GM12878 (cell line): ENCODE measurements at regions not wholly inside any gene's neighbourhood (a gene's known extent, or its start where the extent isn't known, plus 50 kb on each side); places are given as distances from the start of the nearest gene placed in this dataset.

ENCODE experiments used
- ATAC-seq: fragments of 200-7000 bp; cut with Tn5 transposase; 3 replicates; pipeline ENCODE4 v1.9.1; 2020; ENCODE audit warnings: mild to moderate bottlenecking, moderate library complexity
- BruUV-seq: library from RNA; stranded (reverse); fragments of 400-500 nt; replicated peaks from 2 replicates; lab custom pipeline; 2021; lab: Mats Ljungman, UMichigan
- CTCF ChIA-PET: fragments of 300-600 bp; sonication (Branson Sonifier 250); formaldehyde crosslinking; extraction: SDS; loops from one replicate; lab custom pipeline; 2021; ENCODE audit warnings: inconsistent platforms; lab: Yijun Ruan, JAX
- POLR2A ChIA-PET: fragments of 350-600 bp; formaldehyde crosslinking; extraction: SDS; loops from one replicate; lab custom pipeline; 2021; ENCODE audit warnings: inconsistent platforms; lab: Charles Lee
- RAD21 ChIA-PET: fragments of 300-600 bp; sonication (Branson Sonifier 250); formaldehyde crosslinking; loops from one replicate; lab custom pipeline; 2023; ENCODE audit warnings: antibody characterized with exemption; ENCODE audit not compliant: unreplicated experiment; lab: Charles Lee
- SMC1A ChIA-PET: fragments of 300-600 bp; sonication (Branson Sonifier 250); formaldehyde crosslinking; loops from one replicate; lab custom pipeline; 2023; ENCODE audit not compliant: unreplicated experiment, uncharacterized antibody; lab: Charles Lee
- DNase-seq: peaks from one replicate; pipeline ENCODE4 v3.0.0-alpha.2; 2011; ENCODE audit warnings: low read depth, low spot score
- FAIRE-seq: peaks from 3 replicates; lab custom pipeline; 2011; peaks lifted over from hg19 to GRCh38; lab: Jason Lieb, UNC
- H2AFZ ChIP-seq: 2 replicates; pipeline ENCODE4 v1.6.0; 2011; ENCODE audit warnings: low read depth, low read length, control low read depth; ENCODE audit not compliant: control insufficient read depth
- H3K27ac ChIP-seq: 2 replicates; pipeline ENCODE4 v1.5.1; 2011; ENCODE audit warnings: control low read depth; ENCODE audit not compliant: control insufficient read depth, insufficient read depth
- H3K27me3 ChIP-seq, 2 experiments: replicated peaks in 1 of 2; 2 replicates each; pipeline versions ENCODE4 v1.6.0 to v1.6.1; 2011; ENCODE audit warnings: low read length in 1 of 2; ENCODE audit not compliant: control insufficient read depth in 2 of 2, insufficient read depth in 2 of 2
- H3K36me3 ChIP-seq, 2 experiments: 2 replicates each; pipeline ENCODE4 v1.5.1; 2011; ENCODE audit warnings: low read length in 1 of 2; ENCODE audit not compliant: control insufficient read depth in 2 of 2, insufficient read depth in 2 of 2
- H3K4me1 ChIP-seq: 2 replicates; pipeline ENCODE4 v1.6.1; 2011; ENCODE audit warnings: mild to moderate bottlenecking, low read length, moderate library complexity, mixed read lengths; ENCODE audit not compliant: control insufficient read depth, insufficient read depth
- H3K4me2 ChIP-seq: 2 replicates; pipeline ENCODE4 v1.6.0; 2011; ENCODE audit warnings: control low read depth; ENCODE audit not compliant: control insufficient read depth, insufficient read depth
- H3K4me3 ChIP-seq: fragments of 200-600 bp; sonication (generic); 2 replicates; pipeline ENCODE4 v1.5.1; 2016
- H3K79me2 ChIP-seq: 2 replicates; pipeline ENCODE4 v1.6.0; 2011; ENCODE audit warnings: low read length; ENCODE audit not compliant: control insufficient read depth, insufficient read depth
- H3K9ac ChIP-seq: 2 replicates; pipeline ENCODE4 v1.8.0; 2011; ENCODE audit warnings: low read length, control low read depth, mixed read lengths; ENCODE audit not compliant: control insufficient read depth, insufficient read depth
- H3K9me3 ChIP-seq: replicated peaks from 3 replicates; pipeline ENCODE4 v1.5.1; 2011; ENCODE audit warnings: mild to moderate bottlenecking, low read length; ENCODE audit not compliant: control insufficient read depth, insufficient read depth
- H4K20me1 ChIP-seq: 2 replicates; pipeline ENCODE4 v1.6.0; 2011; ENCODE audit not compliant: control insufficient read depth, insufficient read depth
- DPF2 ChIP-seq: fragments of 450-650 bp; IDR thresholded peaks from 2 replicates; pipeline ENCODE4 v1.6.1; 2017; ENCODE audit warnings: mild to moderate bottlenecking
- FOXK2 ChIP-seq: fragments of 450-650 bp; IDR thresholded peaks from 2 replicates; pipeline ENCODE4 v1.6.1; 2017; ENCODE audit warnings: mild to moderate bottlenecking, moderate library complexity
- MTA3 ChIP-seq: IDR thresholded peaks from 2 replicates; pipeline ENCODE4 v1.6.1; 2012; ENCODE audit warnings: low read length, inconsistent platforms, borderline replicate concordance
- PKNOX1 ChIP-seq: fragments of 450-650 bp; IDR thresholded peaks from 2 replicates; pipeline ENCODE4 v1.6.1; 2016; ENCODE audit warnings: mild to moderate bottlenecking
- SMARCA5 ChIP-seq: fragments of 450-650 bp; IDR thresholded peaks from 2 replicates; pipeline ENCODE4 v1.6.1; 2017; ENCODE audit warnings: mild to moderate bottlenecking
- SUZ12 ChIP-seq: fragments of 200-600 bp; sonication (generic); IDR thresholded peaks from one replicate; pipeline ENCODE4 v1.6.1; 2018; ENCODE audit warnings: antibody characterized with exemption, mild to moderate bottlenecking; ENCODE audit not compliant: unreplicated experiment
- TBL1XR1 ChIP-seq: IDR thresholded peaks from 2 replicates; pipeline ENCODE4 v1.6.1; 2012; ENCODE audit warnings: low read depth, low read length, improper control_type of control experiment
- ZSCAN29 ChIP-seq: fragments of 450-650 bp; IDR thresholded peaks from 2 replicates; pipeline ENCODE4 v1.6.1; 2017; ENCODE audit warnings: mild to moderate bottlenecking, moderate library complexity
- WGBS: methylation state at CpG from one replicate; pipeline ENCODE4 v1.1.6; 2016; ENCODE audit warnings: low lambda C conversion rate; ENCODE audit not compliant: insufficient replicate concordance, insufficient coverage; ENCODE audit errors: missing lambda C conversion rate; 5-methylcytosine and 5-hydroxymethylcytosine counted together
- in situ Hi-C: fragments of 300-500 bp; cut with MboI; formaldehyde crosslinking; loops from 9 replicates; pipeline ENCODE4 v1.14.3; 2018; ENCODE audit warnings: mixed read lengths
- intact Hi-C: fragments of 100-400 bp; cut with micrococcal nuclease; formaldehyde crosslinking; loops from one replicate; pipeline ENCODE4 v1.14.2; 2022; ENCODE audit not compliant: unreplicated experiment
- TF ChIP-seq, protein P1 (sequence below): IDR thresholded peaks from 2 replicates; pipeline ENCODE4 v1.6.1; 2011; ENCODE audit warnings: mild to moderate bottlenecking, low read depth, low read length, moderate library complexity; ENCODE audit not compliant: insufficient replicate concordance
- TF ChIP-seq, protein P2 (sequence below): IDR thresholded peaks from 2 replicates; pipeline ENCODE4 v1.6.1; 2012; ENCODE audit warnings: improper control_type of control experiment, low read depth, low read length; ENCODE audit not compliant: insufficient replicate concordance
- TF ChIP-seq, protein P3 (sequence below): fragments of 450-650 bp; IDR thresholded peaks from 2 replicates; pipeline ENCODE4 v1.6.1; 2016; ENCODE audit warnings: mild to moderate bottlenecking, moderate library complexity, borderline replicate concordance
- TF ChIP-seq, protein P4 (sequence below): IDR thresholded peaks from 2 replicates; pipeline ENCODE4 v1.6.1; 2011; ENCODE audit warnings: low read depth, low read length, improper control_type of control experiment, borderline replicate concordance

GRCh38 chr22:19652316-19652715, 62.0 kb upstream of the SEPTIN5 start:
- RAD21 ChIA-PET: no interaction called here
- WGBS: 0% methylated on average over 5 of the region's 6 CpGs

More at GRCh38 chr22:19652316-19652715, 62.0 kb upstream of the SEPTIN5 start:
- Histone ChIP-seq H3K36me3 (no peaks in the 10 kb centered on the region), H3K9me3 (peaks cover 4% of the 10 kb centered on the region; the same call in 2 of the 3 replicates), H3K4me2 (no peak overlapping the region), H3K4me1 (no peaks in the 10 kb centered on the region), H3K27me3 (no peaks in the 10 kb centered on the region), H3K9ac (no peak overlapping the region), H3K27ac (no peak overlapping the region), H2AFZ (no peak overlapping the region), H3K79me2 (no peaks in the 10 kb centered on the region), H3K4me3 (no peak overlapping the region), H4K20me1 (no peaks in the 10 kb centered on the region)
- TF ChIP-seq PKNOX1: no peak
- TF ChIP-seq, protein P1, sequence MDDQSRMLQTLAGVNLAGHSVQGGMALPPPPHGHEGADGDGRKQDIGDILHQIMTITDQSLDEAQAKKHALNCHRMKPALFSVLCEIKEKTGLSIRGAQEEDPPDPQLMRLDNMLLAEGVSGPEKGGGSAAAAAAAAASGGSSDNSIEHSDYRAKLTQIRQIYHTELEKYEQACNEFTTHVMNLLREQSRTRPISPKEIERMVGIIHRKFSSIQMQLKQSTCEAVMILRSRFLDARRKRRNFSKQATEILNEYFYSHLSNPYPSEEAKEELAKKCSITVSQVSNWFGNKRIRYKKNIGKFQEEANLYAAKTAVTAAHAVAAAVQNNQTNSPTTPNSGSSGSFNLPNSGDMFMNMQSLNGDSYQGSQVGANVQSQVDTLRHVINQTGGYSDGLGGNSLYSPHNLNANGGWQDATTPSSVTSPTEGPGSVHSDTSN: no peak
- TF ChIP-seq ZSCAN29: no peak
- TF ChIP-seq, protein P2, sequence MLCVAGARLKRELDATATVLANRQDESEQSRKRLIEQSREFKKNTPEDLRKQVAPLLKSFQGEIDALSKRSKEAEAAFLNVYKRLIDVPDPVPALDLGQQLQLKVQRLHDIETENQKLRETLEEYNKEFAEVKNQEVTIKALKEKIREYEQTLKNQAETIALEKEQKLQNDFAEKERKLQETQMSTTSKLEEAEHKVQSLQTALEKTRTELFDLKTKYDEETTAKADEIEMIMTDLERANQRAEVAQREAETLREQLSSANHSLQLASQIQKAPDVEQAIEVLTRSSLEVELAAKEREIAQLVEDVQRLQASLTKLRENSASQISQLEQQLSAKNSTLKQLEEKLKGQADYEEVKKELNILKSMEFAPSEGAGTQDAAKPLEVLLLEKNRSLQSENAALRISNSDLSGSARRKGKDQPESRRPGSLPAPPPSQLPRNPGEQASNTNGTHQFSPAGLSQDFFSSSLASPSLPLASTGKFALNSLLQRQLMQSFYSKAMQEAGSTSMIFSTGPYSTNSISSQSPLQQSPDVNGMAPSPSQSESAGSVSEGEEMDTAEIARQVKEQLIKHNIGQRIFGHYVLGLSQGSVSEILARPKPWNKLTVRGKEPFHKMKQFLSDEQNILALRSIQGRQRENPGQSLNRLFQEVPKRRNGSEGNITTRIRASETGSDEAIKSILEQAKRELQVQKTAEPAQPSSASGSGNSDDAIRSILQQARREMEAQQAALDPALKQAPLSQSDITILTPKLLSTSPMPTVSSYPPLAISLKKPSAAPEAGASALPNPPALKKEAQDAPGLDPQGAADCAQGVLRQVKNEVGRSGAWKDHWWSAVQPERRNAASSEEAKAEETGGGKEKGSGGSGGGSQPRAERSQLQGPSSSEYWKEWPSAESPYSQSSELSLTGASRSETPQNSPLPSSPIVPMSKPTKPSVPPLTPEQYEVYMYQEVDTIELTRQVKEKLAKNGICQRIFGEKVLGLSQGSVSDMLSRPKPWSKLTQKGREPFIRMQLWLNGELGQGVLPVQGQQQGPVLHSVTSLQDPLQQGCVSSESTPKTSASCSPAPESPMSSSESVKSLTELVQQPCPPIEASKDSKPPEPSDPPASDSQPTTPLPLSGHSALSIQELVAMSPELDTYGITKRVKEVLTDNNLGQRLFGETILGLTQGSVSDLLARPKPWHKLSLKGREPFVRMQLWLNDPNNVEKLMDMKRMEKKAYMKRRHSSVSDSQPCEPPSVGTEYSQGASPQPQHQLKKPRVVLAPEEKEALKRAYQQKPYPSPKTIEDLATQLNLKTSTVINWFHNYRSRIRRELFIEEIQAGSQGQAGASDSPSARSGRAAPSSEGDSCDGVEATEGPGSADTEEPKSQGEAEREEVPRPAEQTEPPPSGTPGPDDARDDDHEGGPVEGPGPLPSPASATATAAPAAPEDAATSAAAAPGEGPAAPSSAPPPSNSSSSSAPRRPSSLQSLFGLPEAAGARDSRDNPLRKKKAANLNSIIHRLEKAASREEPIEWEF: no peak
- TF ChIP-seq, protein P3, sequence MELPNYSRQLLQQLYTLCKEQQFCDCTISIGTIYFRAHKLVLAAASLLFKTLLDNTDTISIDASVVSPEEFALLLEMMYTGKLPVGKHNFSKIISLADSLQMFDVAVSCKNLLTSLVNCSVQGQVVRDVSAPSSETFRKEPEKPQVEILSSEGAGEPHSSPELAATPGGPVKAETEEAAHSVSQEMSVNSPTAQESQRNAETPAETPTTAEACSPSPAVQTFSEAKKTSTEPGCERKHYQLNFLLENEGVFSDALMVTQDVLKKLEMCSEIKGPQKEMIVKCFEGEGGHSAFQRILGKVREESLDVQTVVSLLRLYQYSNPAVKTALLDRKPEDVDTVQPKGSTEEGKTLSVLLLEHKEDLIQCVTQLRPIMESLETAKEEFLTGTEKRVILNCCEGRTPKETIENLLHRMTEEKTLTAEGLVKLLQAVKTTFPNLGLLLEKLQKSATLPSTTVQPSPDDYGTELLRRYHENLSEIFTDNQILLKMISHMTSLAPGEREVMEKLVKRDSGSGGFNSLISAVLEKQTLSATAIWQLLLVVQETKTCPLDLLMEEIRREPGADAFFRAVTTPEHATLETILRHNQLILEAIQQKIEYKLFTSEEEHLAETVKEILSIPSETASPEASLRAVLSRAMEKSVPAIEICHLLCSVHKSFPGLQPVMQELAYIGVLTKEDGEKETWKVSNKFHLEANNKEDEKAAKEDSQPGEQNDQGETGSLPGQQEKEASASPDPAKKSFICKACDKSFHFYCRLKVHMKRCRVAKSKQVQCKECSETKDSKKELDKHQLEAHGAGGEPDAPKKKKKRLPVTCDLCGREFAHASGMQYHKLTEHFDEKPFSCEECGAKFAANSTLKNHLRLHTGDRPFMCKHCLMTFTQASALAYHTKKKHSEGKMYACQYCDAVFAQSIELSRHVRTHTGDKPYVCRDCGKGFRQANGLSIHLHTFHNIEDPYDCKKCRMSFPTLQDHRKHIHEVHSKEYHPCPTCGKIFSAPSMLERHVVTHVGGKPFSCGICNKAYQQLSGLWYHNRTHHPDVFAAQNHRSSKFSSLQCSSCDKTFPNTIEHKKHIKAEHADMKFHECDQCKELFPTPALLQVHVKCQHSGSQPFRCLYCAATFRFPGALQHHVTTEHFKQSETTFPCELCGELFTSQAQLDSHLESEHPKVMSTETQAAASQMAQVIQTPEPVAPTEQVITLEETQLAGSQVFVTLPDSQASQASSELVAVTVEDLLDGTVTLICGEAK: no peak
- no peak for TF ChIP-seq DPF2
- TF ChIP-seq TBL1XR1: no peak
- TF ChIP-seq, protein P4, sequence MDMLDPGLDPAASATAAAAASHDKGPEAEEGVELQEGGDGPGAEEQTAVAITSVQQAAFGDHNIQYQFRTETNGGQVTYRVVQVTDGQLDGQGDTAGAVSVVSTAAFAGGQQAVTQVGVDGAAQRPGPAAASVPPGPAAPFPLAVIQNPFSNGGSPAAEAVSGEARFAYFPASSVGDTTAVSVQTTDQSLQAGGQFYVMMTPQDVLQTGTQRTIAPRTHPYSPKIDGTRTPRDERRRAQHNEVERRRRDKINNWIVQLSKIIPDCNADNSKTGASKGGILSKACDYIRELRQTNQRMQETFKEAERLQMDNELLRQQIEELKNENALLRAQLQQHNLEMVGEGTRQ: no peak
- TF ChIP-seq FOXK2: no peak
- no peak for TF ChIP-seq MTA3
- TF ChIP-seq SUZ12: no peak
- TF ChIP-seq SMARCA5: no peak
- ChIA-PET SMC1A (no interaction called here), POLR2A (no interaction called here), CTCF (no interaction called here)
- DNase-seq (no peak), FAIRE-seq (no peak), ATAC-seq (no peak)
- intact Hi-C loops: no loop called here
- no TSS peak for BruUV-seq
- in situ Hi-C loops: no loop called here
